ENCODE measurements at regions not wholly inside any gene's neighbourhood (a gene's known extent, or its start where the extent isn't known, plus 50 kb on each side); places are given as distances from the start of the nearest gene placed in this dataset.

- Histone ChIP-seq H3K9ac (ENCODE audit: extremely low read depth, low read length, poor library complexity, severe bottlenecking) (no peak overlapping the region), H3K27me3 (ENCODE audit: control insufficient read depth, insufficient read depth, low read length, poor library complexity, severe bottlenecking) (no peaks in the 10 kb centered on the region), H3K36me3 (ENCODE audit: control insufficient read depth, insufficient read depth, low read length) (no peaks in the 10 kb centered on the region), H3K9me3 (ENCODE audit: control insufficient read depth, low read length) (peaks cover 14% of the 10 kb centered on the region), H3K4me3 (ENCODE audit: low read length) (no peak overlapping the region), H3K4me1 (ENCODE audit: control insufficient read depth, insufficient read depth, low read length) (no peaks in the 10 kb centered on the region), H3K27ac (ENCODE audit: low read depth, low read length) (no peak overlapping the region)
- Mint-ChIP-seq H3K4me3 (no peak overlapping the region), H3K4me1 (peaks cover 4% of the 10 kb centered on the region), H3K36me3 (ENCODE audit: low read depth) (no peaks in the 10 kb centered on the region), H3K27me3 (ENCODE audit: insufficient read depth) (peaks cover 6% of the 10 kb centered on the region), H3K9me3 (peaks cover 30% of the 10 kb centered on the region), H3K27ac (no peak overlapping the region)
- 86% methylated on average over 1 of the region's 1 CpG; no CpG with 5 or more reads in 1 of the 2 experiments for WGBS, 2 experiments (ENCODE audit: insufficient coverage in 1 of 2, insufficient read length in 1 of 2)
- no peak for DNase-seq
- no peak for TF ChIP-seq CTCF (conservative IDR thresholded peaks at IDR 0.05)
Observed at GRCh38 chr1:209057901-209058300, 525.6 kb upstream of the CAMK1G start.

GRCh38 chr1:209059376-209059775, 524.1 kb upstream of the CAMK1G start:
- Mint-ChIP-seq H3K4me3 (no peak overlapping the region), H3K27me3 (ENCODE audit: insufficient read depth) (no peaks in the 10 kb centered on the region), H3K9me3 (peaks cover 30% of the 10 kb centered on the region), H3K4me1 (peaks cover 12% of the 10 kb centered on the region), H3K36me3 (ENCODE audit: low read depth) (no peaks in the 10 kb centered on the region), H3K27ac (no peak overlapping the region)
- peaks cover 14% of the 10 kb centered on the region for H3K9me3 ChIP-seq (ENCODE audit: control insufficient read depth, low read length)
- H3K4me1 ChIP-seq (ENCODE audit: control insufficient read depth, insufficient read depth, low read length) = peaks cover 2% of the 10 kb centered on the region
- no peak for DNase-seq
- H3K27me3 ChIP-seq (ENCODE audit: control insufficient read depth, insufficient read depth, low read length, poor library complexity, severe bottlenecking) = no peaks in the 10 kb centered on the region
- TF ChIP-seq CTCF (conservative IDR thresholded peaks at IDR 0.05) = no peak
- no peak overlapping the region for H3K9ac ChIP-seq (ENCODE audit: extremely low read depth, low read length, poor library complexity, severe bottlenecking)
- 65 to 68% methylated on average over 2 of the region's 2 CpGs for WGBS, 2 experiments (ENCODE audit: insufficient coverage in 1 of 2, insufficient read length in 1 of 2)
- H3K4me3 ChIP-seq (ENCODE audit: low read length) = no peak overlapping the region
- no peak overlapping the region for H3K27ac ChIP-seq (ENCODE audit: low read depth, low read length)
- H3K36me3 ChIP-seq (ENCODE audit: control insufficient read depth, insufficient read depth, low read length) = no peaks in the 10 kb centered on the region

GRCh38 chr1:209059981-209060380, 523.5 kb upstream of the CAMK1G start:
- Histone ChIP-seq H3K27me3 (ENCODE audit: control insufficient read depth, insufficient read depth, low read length, poor library complexity, severe bottlenecking) (no peaks in the 10 kb centered on the region), H3K9ac (ENCODE audit: extremely low read depth, low read length, poor library complexity, severe bottlenecking) (no peak overlapping the region), H3K27ac (ENCODE audit: low read depth, low read length) (no peak overlapping the region), H3K4me1 (ENCODE audit: control insufficient read depth, insufficient read depth, low read length) (peaks cover 7% of the 10 kb centered on the region), H3K36me3 (ENCODE audit: control insufficient read depth, insufficient read depth, low read length) (no peaks in the 10 kb centered on the region), H3K4me3 (ENCODE audit: low read length) (no peak overlapping the region), H3K9me3 (ENCODE audit: control insufficient read depth, low read length) (peaks cover 14% of the 10 kb centered on the region)
- Mint-ChIP-seq H3K4me3 (no peak overlapping the region), H3K9me3 (peaks cover 29% of the 10 kb centered on the region), H3K36me3 (ENCODE audit: low read depth) (no peaks in the 10 kb centered on the region), H3K27me3 (ENCODE audit: insufficient read depth) (no peaks in the 10 kb centered on the region), H3K27ac (no peak overlapping the region), H3K4me1 (peaks cover 18% of the 10 kb centered on the region)
- DNase-seq = no peak
- TF ChIP-seq CTCF (conservative IDR thresholded peaks at IDR 0.05) = no peak
- WGBS, 2 experiments (ENCODE audit: insufficient coverage in 1 of 2, insufficient read length in 1 of 2) = 92 to 97% methylated on average over 5 to 7 of the region's 7 CpGs

Measured in endodermal cell (in vitro differentiated cells).